GM10266 (cell line): ENCODE measurements at regions not wholly inside any gene's neighbourhood (a gene's known extent, or its start where the extent isn't known, plus 50 kb on each side); places are given as distances from the start of the nearest gene placed in this dataset.

Experiments used
- DNase-seq: peaks from one replicate; pipeline ENCODE4 v3.0.0; 2012; ENCODE audit errors: extremely low spot score
- CTCF ChIP-seq: IDR thresholded peaks from 2 replicates; pipeline ENCODE4 v1.5.1; 2012; ENCODE audit warnings: mild to moderate bottlenecking, low read depth; ENCODE audit not compliant: control insufficient read depth, insufficient read depth; ENCODE audit errors: missing control alignments

DNA sequence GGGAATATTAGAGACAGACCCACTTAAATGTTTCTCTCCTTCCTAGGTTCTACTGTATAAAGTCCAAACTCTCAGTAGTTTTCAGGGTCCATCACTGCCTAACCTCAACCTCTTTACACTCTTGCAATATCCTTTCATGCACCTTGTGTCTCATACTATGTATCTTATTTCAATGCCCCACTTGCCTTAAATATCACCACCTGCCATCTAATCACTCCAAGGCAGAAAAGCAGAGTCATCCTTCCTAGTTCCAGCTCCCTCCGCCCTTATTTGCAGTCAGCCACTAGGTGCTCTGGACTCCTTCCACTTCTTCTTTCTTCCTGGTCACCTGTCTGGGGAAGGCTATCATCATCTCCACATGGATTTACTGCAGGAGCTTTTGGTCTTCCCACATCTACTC is 322.0 kb downstream of the MFSD1 start:
- TF ChIP-seq CTCF: no peak
- no peak for DNase-seq

DNA sequence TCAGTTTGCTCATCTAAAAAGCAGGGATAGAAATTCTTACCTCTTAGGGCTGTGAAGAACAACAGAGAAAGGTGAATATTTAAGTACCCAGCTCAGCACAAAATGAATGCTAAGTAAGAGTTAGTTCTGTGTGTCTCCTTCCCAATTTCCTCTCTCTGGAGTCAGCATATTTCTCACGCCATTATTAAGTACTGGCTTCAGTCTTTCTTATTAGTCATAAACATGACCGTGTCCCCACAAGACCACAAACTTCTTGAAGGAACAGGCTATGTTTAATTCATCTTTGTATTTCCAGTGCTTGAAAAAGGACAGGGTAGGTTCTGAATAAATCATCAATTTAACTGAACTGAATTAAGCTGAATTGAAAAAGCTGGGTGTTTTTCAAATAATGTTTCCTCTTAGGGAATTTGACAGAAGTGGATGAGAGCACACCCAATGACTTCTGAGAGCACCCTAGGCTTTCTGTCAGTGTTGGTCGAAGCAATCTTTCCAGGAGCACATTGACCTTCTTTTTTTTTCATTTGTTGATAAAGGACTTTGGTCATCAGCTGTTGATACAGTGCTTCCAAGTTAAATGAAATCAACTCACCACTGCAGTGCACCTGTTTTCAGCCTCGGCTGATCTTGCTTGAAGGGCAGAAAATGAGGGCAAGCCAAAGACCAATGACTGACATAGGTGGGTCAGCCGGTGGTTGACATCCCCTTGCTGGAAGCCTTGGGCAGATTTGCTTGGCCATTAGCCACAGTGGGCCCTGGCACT is 324.6 kb downstream of the MFSD1 start:
- no peak for DNase-seq
- no peak for TF ChIP-seq CTCF

- no peak for TF ChIP-seq CTCF
- no peak for DNase-seq
Measured at GRCh38 chr3:159127021-159127392, 325.2 kb downstream of the MFSD1 start.

GRCh38 chr3:159128628-159129027 is 326.8 kb downstream of the MFSD1 start:
- no peak for TF ChIP-seq CTCF
- DNase-seq: no peak

DNA sequence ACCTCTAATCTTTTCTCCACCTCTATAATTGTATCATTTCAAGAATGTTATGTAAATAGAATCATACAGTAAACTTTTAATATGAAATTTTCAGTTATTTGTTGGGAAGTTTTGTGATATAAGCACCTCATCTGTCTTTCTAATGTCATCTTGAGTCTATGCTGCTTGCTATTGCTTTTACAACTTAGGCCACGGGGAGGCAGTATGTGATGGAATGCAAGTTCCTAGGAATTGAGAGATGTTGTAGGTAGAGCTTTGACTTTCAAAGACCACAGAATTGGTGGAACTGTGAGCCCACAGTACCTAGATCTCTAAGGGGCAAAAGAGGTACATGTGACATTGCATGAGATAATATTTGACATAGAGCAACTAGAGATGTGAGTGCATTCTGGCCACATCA is 328.3 kb downstream of the MFSD1 start:
- DNase-seq: no peak
- peak; percentile 48 for TF ChIP-seq CTCF

GRCh38 chr3:159131376-159131775 is 329.5 kb downstream of the MFSD1 start:
- no peak for DNase-seq
- TF ChIP-seq CTCF: no peak

DNA sequence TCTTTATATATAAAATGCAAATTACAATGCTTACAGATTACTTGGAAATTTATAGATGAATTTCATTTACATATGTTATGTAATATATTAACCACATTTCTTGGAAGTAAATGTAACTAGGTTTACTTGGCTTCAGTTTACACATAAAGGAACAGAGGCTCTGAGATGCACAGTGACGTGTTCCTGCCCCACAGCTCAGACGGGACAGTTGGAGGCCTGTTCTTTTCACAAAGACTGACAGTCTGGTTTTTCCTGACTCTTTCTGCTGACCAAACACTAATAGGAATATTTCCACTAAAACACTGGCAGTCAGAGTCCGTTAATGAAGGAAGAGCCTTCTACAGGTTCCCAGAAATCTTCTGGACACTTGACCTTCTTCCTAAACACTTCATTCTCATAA is 336.1 kb downstream of the MFSD1 start:
- TF ChIP-seq CTCF: no peak
- DNase-seq: no peak
